ENCODE measurements at regions not wholly inside any gene's neighbourhood (a gene's known extent, or its start where the extent isn't known, plus 50 kb on each side); places are given as distances from the start of the nearest gene placed in this dataset.

DNA sequence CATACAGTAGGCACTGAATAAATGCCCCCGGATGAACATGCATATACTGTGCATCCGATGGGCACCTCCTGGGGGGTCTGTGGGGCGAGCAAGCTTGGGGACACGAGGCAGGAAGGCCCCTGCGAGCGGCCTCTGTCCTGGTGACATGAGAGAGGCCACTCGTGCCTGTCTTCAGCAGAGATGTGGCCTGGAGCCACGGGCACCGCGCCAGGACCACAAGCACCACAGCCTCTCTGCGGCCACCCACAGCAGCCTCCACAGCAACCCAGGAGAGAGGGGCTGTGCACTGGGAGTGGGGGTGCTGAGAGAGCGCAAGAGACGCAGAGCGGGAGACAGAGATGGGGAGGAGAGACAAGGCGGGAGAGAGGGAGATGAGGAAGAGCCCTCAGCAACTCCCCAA lies 118.5 kb downstream of the RFLNA start:
- H3K27ac ChIP-seq (ENCODE audit: low read depth, low read length) = no peak overlapping the region
- WGBS, 3 donors = 67 to 78% (median 74%) methylated on average over 15 of the region's 15 CpGs

DNA sequence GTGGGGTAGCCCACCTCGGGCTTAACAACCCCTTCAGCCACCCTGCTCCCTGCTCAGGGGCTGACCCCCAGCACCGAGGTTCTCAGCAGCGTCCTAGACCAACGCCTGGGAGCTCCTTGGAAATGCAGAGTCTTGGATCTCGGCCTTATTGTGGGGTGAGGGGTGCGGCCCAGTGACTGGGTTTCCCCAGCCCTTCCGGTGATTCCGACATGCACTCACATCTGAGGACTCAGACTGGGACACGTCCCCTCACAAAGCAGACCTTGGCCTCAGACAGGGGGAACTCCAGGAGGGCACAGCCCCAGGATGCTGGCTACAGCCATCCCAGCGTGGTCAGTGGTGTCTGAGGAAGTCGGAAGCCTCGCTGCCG lies 117.7 kb downstream of the RFLNA start:
- 63 to 90% (median 78%) methylated on average over 13 of the region's 13 CpGs for WGBS, 3 donors
- no peak overlapping the region for H3K27ac ChIP-seq (ENCODE audit: low read depth, low read length)

DNA sequence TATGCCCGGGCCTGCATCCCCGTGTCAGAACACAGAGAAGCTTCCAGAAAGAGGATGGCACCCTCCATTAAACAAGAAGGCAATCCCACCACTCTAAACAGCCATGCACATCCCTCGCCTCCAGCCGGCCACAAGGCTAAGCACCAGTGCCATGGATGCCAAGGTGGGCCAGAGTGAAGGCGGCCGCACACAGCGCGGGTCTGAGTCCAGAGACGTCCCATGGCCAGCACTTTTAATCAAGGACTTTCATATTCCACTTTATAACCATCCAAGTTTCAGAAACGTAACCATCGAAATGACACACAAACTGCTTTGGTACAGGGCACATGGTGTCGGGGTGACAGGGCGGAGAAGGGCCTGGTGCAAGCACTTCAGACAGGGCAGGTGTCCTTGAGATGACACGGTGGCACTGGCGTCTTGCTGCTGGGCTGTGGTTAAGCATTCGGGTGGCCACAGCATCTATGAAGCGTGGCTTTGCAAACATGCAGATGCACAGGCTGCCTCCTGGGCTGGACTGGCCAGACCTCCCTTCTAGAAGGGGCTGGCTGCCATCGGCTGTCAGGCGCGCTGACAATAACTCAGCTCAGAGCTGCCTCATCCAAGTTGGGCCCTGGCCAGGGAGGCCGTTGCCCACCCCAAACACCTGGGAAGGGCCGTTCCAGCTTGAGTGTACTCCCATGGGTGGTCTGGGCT lies 117.2 kb downstream of the RFLNA start:
- no peak overlapping the region for H3K27ac ChIP-seq (ENCODE audit: low read depth, low read length)
- WGBS, 3 donors = 85 to 88% (median 85%) methylated on average over 22 of the region's 22 CpGs

DNA sequence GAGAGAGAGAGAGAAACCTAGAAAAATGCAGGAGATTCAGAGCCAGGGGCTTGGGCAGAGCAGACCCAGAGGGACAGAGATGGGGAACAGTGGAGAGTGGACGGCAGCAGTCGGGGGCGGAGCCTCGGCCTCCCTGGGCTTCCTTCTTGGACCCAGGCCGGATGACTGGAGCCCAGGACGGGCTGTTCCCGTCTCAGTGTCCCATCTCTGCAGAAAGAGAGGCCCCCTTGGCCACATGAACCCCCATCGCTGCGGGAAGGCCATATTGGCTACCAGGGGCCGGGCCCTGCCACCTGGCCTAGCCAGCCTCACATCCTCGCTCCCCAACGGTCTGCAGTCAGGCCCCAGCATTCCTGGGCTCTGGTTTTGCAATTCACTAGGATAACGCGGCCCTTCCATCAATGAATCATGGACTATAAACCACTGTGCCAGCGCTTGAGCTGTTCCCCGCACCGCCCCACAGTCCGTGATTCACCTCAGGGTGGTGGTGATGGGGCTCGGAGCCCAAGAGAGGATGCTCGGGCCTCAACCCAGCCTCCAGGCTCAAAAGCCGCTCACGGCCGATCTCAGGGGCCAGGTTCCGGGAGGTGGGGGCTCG lies 116.5 kb downstream of the RFLNA start:
- no peak overlapping the region for H3K27ac ChIP-seq (ENCODE audit: low read depth, low read length)
- WGBS, 3 donors = 63 to 82% (median 72%) methylated on average over 25 of the region's 25 CpGs

DNA sequence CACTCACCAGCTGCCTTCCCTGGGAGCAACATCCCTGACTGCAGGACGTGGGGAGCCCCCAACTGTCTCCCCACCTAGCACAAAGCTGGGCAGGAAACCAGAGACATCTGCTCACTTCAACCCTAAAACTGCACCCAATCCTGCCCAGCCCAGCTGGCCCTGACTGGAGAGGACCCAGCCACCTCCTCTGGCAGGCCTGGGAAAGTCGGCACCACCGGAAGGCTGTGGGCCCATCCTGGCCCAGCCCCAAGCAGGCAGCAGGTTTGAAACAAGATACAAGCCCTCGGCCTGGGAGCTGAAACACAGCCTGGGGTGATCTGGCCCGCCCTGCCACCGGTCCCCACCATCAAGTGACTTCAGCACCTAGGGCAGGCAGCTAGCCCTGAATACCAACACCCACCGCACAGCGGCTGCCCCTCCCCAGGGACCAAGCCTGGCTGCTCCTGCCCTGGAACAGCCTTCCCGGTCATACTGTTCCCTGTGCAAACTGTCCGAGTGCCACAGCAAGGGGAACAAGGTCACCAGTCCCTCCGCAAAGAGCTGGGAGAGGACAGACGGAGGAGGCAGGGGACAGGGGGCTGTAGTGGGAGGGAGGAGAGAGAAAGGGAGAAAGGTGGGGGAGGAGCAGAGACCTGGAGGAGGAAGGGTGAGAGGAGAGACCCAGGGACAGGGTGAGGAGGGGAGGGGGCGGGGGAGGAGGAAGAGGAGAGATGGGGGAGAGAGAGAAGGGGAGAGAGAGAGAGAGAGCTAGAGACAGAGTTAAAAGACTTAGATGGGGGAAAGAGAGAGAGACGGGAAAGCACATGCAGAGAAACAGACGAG lies 115.7 kb downstream of the RFLNA start:
- H3K27ac ChIP-seq (ENCODE audit: low read depth, low read length) = no peak overlapping the region
- WGBS, 3 donors = 35 to 78% (median 68%) methylated on average over 15 of the region's 15 CpGs

DNA sequence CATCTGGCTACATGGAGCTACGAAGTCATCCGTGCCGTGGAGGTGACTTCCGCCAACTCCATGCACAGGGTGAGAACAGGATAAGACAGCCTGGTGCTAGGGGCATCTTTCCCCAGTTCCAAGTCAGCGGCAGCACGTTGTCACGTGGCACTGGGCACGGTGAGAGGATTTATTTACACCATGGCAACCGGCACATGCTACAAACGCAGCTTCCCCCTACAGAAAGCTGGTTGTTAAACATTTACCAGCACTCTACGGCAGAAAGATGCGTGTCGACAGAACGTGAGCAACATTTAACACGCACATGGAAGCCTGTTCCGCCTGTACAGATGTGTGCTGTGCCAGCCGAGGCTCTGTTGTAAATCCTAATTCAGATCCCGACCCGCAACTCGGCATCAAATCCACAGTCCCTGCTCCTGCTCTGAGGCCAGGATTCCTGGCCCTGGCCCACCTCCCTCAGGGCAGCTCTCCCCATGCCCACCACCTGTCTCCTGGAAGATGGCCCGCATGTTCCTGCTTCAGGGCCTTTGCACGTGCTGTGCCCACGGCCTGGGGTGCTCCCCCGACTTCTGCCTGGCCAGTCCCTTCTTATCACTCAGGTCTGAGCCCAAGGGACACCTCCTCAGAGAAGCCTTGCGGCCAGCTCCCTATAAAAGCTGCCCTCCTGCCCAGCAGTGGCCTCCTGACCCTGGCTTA lies 114.1 kb downstream of the RFLNA start:
- 78 to 95% (median 94%) methylated on average over 25 of the region's 25 CpGs for WGBS, 3 donors
- no peak overlapping the region for H3K27ac ChIP-seq (ENCODE audit: low read depth, low read length)

DNA sequence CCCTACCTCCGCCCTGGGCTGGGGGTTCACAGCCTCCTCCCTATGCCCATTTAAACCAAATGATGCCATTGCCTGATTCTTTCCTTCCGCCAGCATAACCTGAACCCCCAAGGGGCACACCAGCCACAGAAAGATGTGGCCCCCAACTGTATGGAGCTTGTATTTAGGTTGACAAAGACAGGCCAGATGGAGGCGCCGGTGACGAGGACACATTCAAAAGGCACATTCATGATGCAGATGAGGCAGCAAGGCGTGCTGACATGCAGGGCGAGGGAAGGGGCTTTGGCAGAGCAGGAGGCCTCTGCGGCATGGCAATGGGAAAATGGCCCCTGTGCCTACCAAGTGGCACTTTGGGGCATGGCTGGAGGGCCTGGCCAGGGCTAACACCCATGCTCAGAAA lies 112.2 kb downstream of the RFLNA start:
- H3K27ac ChIP-seq (ENCODE audit: low read depth, low read length) = no peak overlapping the region
- 96 to 99% (median 96%) methylated on average over 8 of the region's 8 CpGs for WGBS, 3 donors

DNA sequence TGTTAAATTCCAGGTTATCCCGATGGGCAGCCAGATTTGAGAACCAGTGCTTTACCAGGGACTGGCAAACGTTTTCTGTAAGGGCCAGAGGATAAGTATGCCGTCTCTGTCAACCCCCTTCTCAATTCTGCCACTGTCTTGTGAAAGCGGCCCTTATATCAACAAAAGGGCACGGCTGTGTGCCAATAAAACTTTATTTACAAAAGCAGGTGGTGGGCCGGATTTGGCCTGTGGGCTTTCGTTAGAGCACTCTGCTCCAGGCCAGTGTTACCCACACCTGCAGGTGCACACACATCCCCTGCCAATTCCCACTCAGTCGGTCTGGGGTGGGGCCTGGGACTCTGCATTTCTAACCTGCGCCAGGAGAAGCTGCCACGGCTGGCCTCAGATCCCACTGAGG lies 111.2 kb downstream of the RFLNA start:
- H3K27ac ChIP-seq (ENCODE audit: low read depth, low read length) = no peak overlapping the region
- 82 to 95% (median 90%) methylated on average over 10 of the region's 10 CpGs for WGBS, 3 donors

DNA sequence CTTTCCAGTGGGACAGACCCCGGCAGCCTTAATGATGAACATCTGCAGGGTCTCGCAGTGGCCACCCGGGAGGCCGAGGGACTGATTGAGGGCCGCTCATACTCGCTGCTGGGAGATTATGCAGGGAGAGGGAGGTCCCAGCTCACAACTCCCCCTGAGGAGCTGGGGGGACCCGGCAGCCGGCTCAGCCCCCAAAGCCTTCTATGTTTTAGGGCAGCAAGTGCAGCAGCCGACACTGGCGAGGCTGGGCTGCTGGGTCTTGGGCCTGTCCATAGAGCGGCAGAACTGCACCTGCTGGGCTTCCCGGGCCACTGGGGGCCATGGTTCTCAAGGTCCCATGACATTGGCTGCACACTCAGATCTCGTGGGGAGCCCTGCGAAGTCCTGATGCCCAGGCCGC lies 110.7 kb downstream of the RFLNA start:
- 82 to 83% (median 83%) methylated on average over 15 of the region's 15 CpGs for WGBS, 3 donors
- H3K27ac ChIP-seq (ENCODE audit: low read depth, low read length) = no peak overlapping the region

DNA sequence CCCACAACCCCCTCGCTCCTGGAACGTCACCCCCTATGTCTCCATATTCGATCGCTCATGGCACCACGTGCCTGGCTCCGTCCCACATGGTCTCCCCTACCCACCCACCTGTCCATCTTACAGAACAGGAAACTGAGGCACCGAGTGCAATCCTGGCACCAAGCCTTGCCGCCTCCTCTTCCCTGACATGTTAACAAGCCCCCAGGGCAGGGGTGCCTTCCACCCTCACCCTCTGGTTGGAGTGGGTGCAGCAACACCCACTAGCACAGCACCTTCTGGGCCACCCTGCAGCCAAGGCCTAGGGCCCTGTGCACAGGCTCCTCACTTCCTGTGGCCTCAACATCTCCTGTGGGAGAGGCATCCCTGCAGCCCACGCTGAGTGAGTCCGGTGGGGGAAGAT lies 110.3 kb downstream of the RFLNA start:
- 88 to 89% (median 88%) methylated on average over 10 of the region's 10 CpGs for WGBS, 3 donors
- H3K27ac ChIP-seq (ENCODE audit: low read depth, low read length) = no peak overlapping the region

DNA sequence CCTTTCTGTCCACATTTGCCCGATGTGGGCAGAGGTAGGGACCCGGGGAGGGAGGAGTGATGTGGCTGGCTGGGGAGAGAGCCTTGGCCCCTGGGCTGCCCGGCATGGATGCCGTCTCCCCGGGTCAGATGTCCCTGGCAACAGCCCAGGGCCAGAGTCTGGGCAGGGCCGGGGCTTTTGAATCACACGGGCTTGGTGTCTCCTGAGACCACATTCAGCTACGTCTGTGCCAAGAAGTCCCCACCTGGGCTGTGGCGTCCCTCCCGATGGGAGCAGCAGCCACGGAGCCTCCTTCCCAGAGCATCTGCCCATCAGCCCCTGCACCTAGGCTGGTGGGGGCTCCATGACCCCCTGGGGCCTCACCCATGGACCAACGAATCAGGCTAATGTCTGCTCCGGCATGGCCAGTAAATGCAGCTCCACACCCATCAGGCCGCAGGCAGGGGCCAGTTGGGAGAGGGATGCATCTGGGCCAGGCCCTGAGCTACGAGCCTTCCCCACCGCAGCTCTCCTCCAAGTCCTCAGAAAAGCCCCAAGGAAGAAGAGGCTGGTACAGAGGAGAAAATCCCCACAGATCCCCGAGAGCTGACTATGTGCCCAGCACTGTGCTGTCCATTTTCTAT lies 109.4 kb downstream of the RFLNA start:
- WGBS, 3 donors = 49 to 75% (median 63%) methylated on average over 15 to 17 of the region's 17 CpGs
- no peak overlapping the region for H3K27ac ChIP-seq (ENCODE audit: low read depth, low read length)

DNA sequence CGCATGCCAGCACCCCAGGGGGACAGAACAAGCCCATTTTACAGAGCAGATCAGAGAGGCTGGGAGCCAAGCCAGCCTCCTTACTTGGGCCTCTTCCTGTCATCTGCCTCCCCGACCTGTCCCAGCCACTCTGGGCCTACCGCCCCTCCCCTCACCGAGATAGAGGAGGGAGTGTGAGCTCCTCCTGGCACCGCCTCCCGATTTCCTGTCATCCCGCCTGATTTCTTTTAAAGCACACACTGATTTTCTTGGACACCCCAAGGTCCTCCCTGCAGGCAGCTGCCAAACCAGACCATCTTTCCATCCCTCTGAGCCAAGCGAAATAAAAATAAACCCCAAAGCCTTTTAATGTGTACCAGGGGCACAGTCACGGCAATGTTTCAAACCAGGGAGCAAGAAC lies 108.4 kb downstream of the RFLNA start:
- no peak overlapping the region for H3K27ac ChIP-seq (ENCODE audit: low read depth, low read length)
- WGBS, 3 donors = 52 to 79% (median 62%) methylated on average over 9 of the region's 9 CpGs

DNA sequence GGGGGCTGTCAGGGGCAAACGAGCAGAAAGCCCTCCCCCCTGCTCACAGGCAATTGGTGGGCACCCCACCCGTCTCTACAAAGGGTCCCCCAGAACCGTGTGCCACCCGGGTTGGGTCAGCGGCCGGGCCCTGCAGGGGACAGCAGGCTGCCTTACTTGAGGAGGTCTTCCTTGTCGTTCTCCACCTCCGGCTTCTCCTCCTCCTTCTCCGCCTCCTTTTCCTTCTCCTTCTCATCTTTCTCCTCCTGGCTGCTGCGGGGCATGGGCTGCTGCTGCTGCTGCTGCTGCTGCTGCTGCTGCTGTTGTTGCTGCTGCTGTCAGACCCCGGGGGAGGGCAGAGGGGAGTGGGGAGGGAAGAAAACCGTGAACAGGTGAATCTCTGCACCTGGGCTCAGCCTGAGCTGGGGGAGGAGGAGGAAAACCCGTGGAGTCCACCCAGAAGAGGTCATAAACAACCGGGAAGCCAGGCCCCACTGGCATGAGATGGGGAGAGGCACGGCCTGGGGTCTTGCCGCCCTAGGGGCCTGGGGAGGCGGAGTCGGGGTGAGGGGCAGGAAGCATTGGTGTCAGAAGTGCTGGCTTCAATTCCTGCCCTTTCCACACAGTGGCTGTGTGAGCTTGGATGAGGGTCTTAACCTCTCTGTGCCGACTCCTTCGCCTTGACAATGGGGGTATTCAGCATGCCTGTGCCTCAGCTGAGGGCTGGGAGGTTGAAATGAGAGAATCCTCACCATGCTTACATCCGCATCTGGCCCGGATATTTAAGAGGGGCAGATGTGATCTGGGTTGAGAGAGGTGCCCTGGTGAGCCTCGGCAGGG lies 107.6 kb downstream of the RFLNA start:
- H3K27ac ChIP-seq (ENCODE audit: low read depth, low read length) = no peak overlapping the region
- WGBS, 3 donors = 74 to 86% (median 81%) methylated on average over 23 of the region's 23 CpGs

DNA sequence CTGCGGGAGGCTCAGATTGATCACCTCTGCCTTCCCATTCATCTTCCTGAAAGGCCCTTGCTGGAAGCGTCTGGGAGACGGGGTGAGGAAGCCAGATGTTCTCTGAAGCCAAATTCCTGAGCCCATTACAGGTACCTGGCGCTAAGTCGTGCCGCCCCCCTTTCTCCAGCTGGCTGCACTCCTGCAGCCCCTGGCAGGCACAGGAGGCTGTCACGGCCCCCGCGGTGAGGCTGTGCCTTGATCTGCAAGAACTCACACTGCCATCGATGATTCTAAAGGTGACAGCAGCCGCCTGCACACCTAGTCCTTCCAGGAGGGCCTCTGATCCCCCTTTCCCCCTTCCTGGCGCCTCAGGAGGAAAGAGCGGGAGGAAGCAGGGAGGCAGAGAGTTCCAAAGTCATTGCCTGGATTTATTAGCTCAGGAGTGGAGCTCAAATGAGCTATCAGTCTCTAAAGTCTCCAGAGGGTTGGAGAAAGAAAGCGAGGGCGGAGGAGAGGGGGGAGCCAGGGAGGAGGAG lies 106.9 kb downstream of the RFLNA start:
- 82 to 87% (median 83%) methylated on average over 15 of the region's 15 CpGs for WGBS, 3 donors
- H3K27ac ChIP-seq (ENCODE audit: low read depth, low read length) = no peak overlapping the region

DNA sequence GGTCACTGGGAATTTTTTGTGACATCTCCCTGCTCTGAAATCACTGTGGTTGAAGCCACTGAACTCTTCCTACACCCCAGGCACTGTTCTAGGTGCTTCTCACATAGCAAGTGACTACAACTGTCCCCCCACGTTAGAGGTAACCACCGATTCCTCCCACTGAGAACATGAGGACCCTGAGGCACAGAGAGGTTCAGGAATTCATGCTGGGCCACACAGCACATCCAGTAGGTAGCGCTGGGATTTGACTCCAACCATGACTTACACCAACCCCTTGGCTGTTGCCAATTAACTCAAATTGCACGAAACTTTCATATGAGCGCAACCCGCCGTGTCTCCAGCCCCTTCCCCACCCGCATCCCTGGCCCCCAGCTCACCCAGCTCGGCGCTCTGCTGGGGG lies 105.2 kb downstream of the RFLNA start:
- 96 to 97% (median 97%) methylated on average over 10 of the region's 10 CpGs for WGBS, 3 donors
- no peak overlapping the region for H3K27ac ChIP-seq (ENCODE audit: low read depth, low read length)

DNA sequence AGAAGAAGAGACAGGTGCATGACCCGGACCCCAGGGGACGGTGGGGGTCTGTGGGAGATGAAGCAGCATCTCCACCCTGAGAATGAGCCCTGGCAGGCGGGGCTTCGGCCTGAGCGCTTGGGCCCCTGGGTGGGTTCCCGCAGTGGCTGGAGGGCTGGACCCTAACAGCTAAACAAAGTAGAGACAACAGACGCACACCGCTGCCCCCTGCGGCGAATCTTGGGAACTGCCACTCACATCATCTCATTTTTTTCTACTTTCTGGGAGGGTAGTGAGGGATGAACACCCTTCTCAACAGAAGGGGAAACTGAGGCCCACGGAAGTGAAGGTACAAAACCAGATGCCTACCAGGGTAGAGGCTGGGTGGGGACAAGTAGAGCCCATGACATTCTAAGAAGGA lies 104.7 kb downstream of the RFLNA start:
- 61 to 71% (median 68%) methylated on average over 11 of the region's 11 CpGs for WGBS, 3 donors
- H3K27ac ChIP-seq (ENCODE audit: low read depth, low read length) = no peak overlapping the region

DNA sequence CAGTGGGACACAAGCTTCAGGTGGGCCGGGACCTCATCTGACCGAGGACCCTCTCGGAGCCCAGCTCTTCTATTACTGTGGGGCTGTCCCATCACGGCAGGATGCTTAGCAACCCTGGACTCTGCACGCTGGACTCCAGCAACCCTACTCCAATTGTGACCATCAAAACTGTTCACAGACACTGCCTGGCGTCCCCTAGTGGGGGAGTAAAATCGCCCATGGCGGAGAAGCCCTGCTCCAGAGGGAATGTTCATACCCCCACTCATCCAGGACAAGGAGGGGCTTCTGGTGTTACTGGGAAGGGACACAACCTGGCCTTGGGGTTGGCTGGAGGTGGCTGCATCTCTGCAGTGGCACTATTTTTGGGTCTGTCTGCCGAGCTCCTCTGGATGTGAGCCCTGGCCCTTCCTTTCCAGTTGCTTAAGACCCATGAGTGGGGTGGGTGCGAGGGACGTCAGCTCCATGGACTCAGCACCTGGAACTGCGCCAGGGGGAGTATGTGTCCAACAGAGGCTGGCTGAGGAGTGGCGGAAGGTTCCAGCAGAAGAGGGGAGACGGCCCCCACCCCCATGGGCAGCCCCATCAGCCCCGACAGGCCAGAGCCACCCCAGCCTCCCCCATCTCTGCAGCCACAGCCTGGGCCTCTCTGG lies 103.8 kb downstream of the RFLNA start:
- 71 to 85% (median 82%) methylated on average over 15 of the region's 15 CpGs for WGBS, 3 donors
- no peak overlapping the region for H3K27ac ChIP-seq (ENCODE audit: low read depth, low read length)
